Stimulated activated CD8-positive, alpha-beta memory T cell treated with anti-CD3 and anti-CD28 coated beads, Interleukin-12 subunit alpha, Interleukin-12 subunit beta, amount 100 ng/mL, for 4 hours (primary cell): ENCODE measurements at regions not wholly inside any gene's neighbourhood (a gene's known extent, or its start where the extent isn't known, plus 50 kb on each side); places are given as distances from the start of the nearest gene placed in this dataset.
"Not testable (repeated sequence)": the region's sequence is repeated elsewhere in the genome, so short reads cannot be mapped to it uniquely, and the experiment has no call there.

Source experiments
- DNase-seq: peaks from one replicate; pipeline ENCODE4 v3.0.0-alpha.2; 2020; ENCODE audit warnings: low read depth

GRCh38 chr7:113030489-113030888 is 56.1 kb downstream of the GPR85 start:
- DNase-seq: no peak

- DNase-seq: no peak
Observed at GRCh38 chr7:113026941-113027340, 59.7 kb downstream of the GPR85 start.

GRCh38 chr7:113017144-113017857 is 69.3 kb downstream of the GPR85 start:
- not testable (repeated sequence) for DNase-seq

GRCh38 chr7:113015034-113015645 is 71.5 kb downstream of the GPR85 start:
- DNase-seq: no peak

GRCh38 chr7:113013761-113014449 is 72.7 kb downstream of the GPR85 start:
- DNase-seq: no peak

- not testable (repeated sequence) for DNase-seq
Observed at GRCh38 chr7:113012862-113013261, 73.8 kb downstream of the GPR85 start.

GRCh38 chr7:113010377-113010776 is 76.2 kb downstream of the GPR85 start:
- DNase-seq: no peak

- DNase-seq: no peak
Observed at GRCh38 chr7:113008755-113009154, 77.9 kb downstream of the GPR85 start.

- DNase-seq: no peak
Observed at GRCh38 chr7:113004726-113005454, 81.7 kb downstream of the GPR85 start.

GRCh38 chr7:113000316-113001020 is 86.2 kb downstream of the GPR85 start:
- DNase-seq: no peak

GRCh38 chr7:112997831-112998230 is 88.8 kb downstream of the GPR85 start:
- no peak for DNase-seq

GRCh38 chr7:112996331-112996871 is 90.2 kb downstream of the GPR85 start:
- DNase-seq: no peak

- DNase-seq: no peak
Observed at GRCh38 chr7:112995059-112995824, 91.4 kb downstream of the GPR85 start.

GRCh38 chr7:112994656-112995055 is 92.0 kb downstream of the GPR85 start:
- no peak for DNase-seq

GRCh38 chr7:112990624-112991023 is 96.0 kb downstream of the GPR85 start:
- DNase-seq: no peak

GRCh38 chr7:112989531-112989930 is 97.1 kb downstream of the GPR85 start:
- no peak for DNase-seq

- DNase-seq: no peak
Observed at GRCh38 chr7:112987171-112987570, 99.5 kb downstream of the GPR85 start.

- no peak for DNase-seq
Observed at GRCh38 chr7:112986256-112987031, 100.2 kb downstream of the GPR85 start.

- no peak for DNase-seq
Observed at GRCh38 chr7:112985377-112985987, 101.1 kb downstream of the GPR85 start.
